Heart right ventricle (tissue), 16 donors: ENCODE measurements at regions not wholly inside any gene's neighbourhood (a gene's known extent, or its start where the extent isn't known, plus 50 kb on each side); places are given as distances from the start of the nearest gene placed in this dataset.

Experiments used
- ATAC-seq, 8 donors: fragments of 200-7000 bp; cut with Tn5 transposase; one replicate each; pipeline ENCODE4 v1.9.1; 2020; ENCODE audit warnings: mild to moderate bottlenecking in 8 of 8, moderate library complexity in 8 of 8, moderate number of reproducible peaks in 1 of 8
- DNase-seq, 2 donors: peaks; one replicate each; pipeline ENCODE4 v3.0.0-alpha.2; 2020
- H3K27ac ChIP-seq, 10 donors: fragments of 200-600 bp; sonication (generic) in 2 of 10; one replicate each; pipeline versions ENCODE4 v1.5.0 to v1.8.0; 2020 to 2022; ENCODE audit warnings: mild to moderate bottlenecking in 3 of 10
- H3K27me3 ChIP-seq, 7 donors: fragments of 200-600 bp; one replicate each; pipeline ENCODE4 v1.8.0; 2021 to 2022; ENCODE audit warnings: mild to moderate bottlenecking in 2 of 7
- H3K36me3 ChIP-seq, 9 donors: fragments of 200-600 bp; sonication (generic) in 1 of 9; one replicate each; pipeline versions ENCODE4 v1.5.0 to v1.8.0; 2020 to 2022; ENCODE audit warnings: mild to moderate bottlenecking in 2 of 9
- H3K4me1 ChIP-seq, 9 donors: fragments of 200-600 bp; sonication (generic) in 1 of 9; one replicate each; pipeline versions ENCODE4 v1.5.0 to v1.8.0; 2020 to 2022; ENCODE audit warnings: mild to moderate bottlenecking in 4 of 9
- H3K4me3 ChIP-seq, 10 donors: fragments of 200-600 bp; sonication (generic) in 2 of 10; one replicate each; pipeline versions ENCODE4 v1.5.0 to v1.8.0; 2020 to 2022; ENCODE audit warnings: mild to moderate bottlenecking in 7 of 10, moderate library complexity in 2 of 10
- H3K9me3 ChIP-seq, 11 donors: fragments of 200-600 bp in 10 of 11; sonication (generic) in 2 of 11; one replicate each; pipeline versions ENCODE4 v1.5.0 to v1.8.0; 2013 to 2022; ENCODE audit warnings: mild to moderate bottlenecking in 2 of 11, control low read depth in 1 of 11, moderate library complexity in 1 of 11
- CTCF ChIP-seq, 9 donors: fragments of 200-600 bp; sonication (generic) in 2 of 9; IDR thresholded peaks; one replicate each; pipeline versions ENCODE4 v1.5.0 to v1.8.0; 2021 to 2022; ENCODE audit warnings: antibody characterized with exemption in 9 of 9, mild to moderate bottlenecking in 5 of 9, moderate library complexity in 1 of 9
- WGBS, 2 donors: extraction: QIAGEN DNeasy Blood & Tissue Kit; methylation state at CpG; one replicate each; pipeline ENCODE4 v1.1.7; 2013; ENCODE audit warnings: inconsistent platforms in 1 of 2; 5-methylcytosine and 5-hydroxymethylcytosine counted together
- intact Hi-C, 10 donors: fragments of 100-400 bp; cut with DNase I; formaldehyde crosslinking; loops; one replicate each; pipeline versions ENCODE4 v1.11.1 to v1.14.2; 2022
- donor health status: Arrhythmogenic right ventricular cardiomyopathy.
- donor health status: ischemic (EF 13 %, LVEDD 7.1; RV severe dilation, severe dysfunction).
- donor health status: healthy with polysubstance abuse.
- donor health status: DM: no; HTN: yes; CAD: no.
- donor health status: DM: no; HTN: no; CAD: no.
- donor health status: ischemic (EF 25% LVEDD 6.9; RV normal size, moderate dysfunction).
- donor health status: ischemic (EF 25% LVEDD 5.7; RV mildly dilated, moderate dysfunction).
- donor health status: healthy.
- donor health status: DM: yes; HTN: yes; CAD: no.
- donor health status: Ischemic cardiomyopathy.
- donor health status: ischemic (EF 35%, LVEDD 5.7; RV mildly dilated, moderate dysfunction).
- donor health status: nonischemic (EF 11% LVEDD 7.7; RV severe dilation, severe dysfunction).
- donor health status: DM: yes; HTN: yes; CAD: no.
- donor health status: PGD.
- donor health status: ischemic (EF 29% LVEDD 5.4; RV normal size, mild dysfunction).
- donor health status: nonischemic (EF 23%, LVEDD 6.1; RV moderate dilation, normal function).

- Histone ChIP-seq H3K9me3 (no peaks in the 10 kb centered on the region), H3K27ac (no peak overlapping the region), H3K36me3 (no peaks in the 10 kb centered on the region), H3K27me3 (peaks cover 0 to 16% (median 0%) of the 10 kb centered on the region in 7 donors), H3K4me3 (no peak overlapping the region), H3K4me1 (no peaks in the 10 kb centered on the region)
- no peak for ATAC-seq
- DNase-seq, result no peak
- intact Hi-C loops, result no loop called here
- 89 to 93% methylated on average over 8 of the region's 8 CpGs for WGBS, 2 donors
- TF ChIP-seq CTCF (IDR thresholded peaks at IDR 0.05), result no peak
Observed at GRCh38 chr19:30154410-30154809, 212.4 kb downstream of the URI1 start.

- Histone ChIP-seq H3K27ac (no peak overlapping the region), H3K27me3 (peaks cover 0 to 16% (median 0%) of the 10 kb centered on the region in 7 donors), H3K36me3 (no peaks in the 10 kb centered on the region), H3K4me3 (no peak overlapping the region), H3K9me3 (no peaks in the 10 kb centered on the region), H3K4me1 (no peaks in the 10 kb centered on the region)
- no peak for DNase-seq
- intact Hi-C loops, result no loop called here
- ATAC-seq, result no peak
- no peak for TF ChIP-seq CTCF (IDR thresholded peaks at IDR 0.05)
- WGBS, 2 donors, result 78 to 79% methylated on average over 21 of the region's 21 CpGs
Observed at GRCh38 chr19:30155381-30156200, 213.6 kb downstream of the URI1 start.

GRCh38 chr19:30156646-30157045, 214.6 kb downstream of the URI1 start:
- no peaks in the 10 kb centered on the region for H3K9me3 ChIP-seq
- no peaks in the 10 kb centered on the region for H3K4me1 ChIP-seq
- no peak for ATAC-seq
- H3K4me3 ChIP-seq, result no peak overlapping the region
- no peak for DNase-seq
- peaks cover 0 to 16% (median 0%) of the 10 kb centered on the region in 7 donors for H3K27me3 ChIP-seq
- 92 to 94% methylated on average over 8 of the region's 8 CpGs for WGBS, 2 donors
- intact Hi-C loops, result no loop called here
- no peak for TF ChIP-seq CTCF (IDR thresholded peaks at IDR 0.05)
- H3K27ac ChIP-seq, result no peak overlapping the region
- H3K36me3 ChIP-seq, result no peaks in the 10 kb centered on the region

GRCh38 chr19:30158067-30158892, 213.9 kb upstream of the ZNF536 start:
- no peak overlapping the region for H3K4me3 ChIP-seq
- no peaks in the 10 kb centered on the region for H3K36me3 ChIP-seq
- ATAC-seq, result no peak
- peaks cover 0 to under 1% (median 0%) of the 10 kb centered on the region in 9 donors for H3K4me1 ChIP-seq
- no peak overlapping the region for H3K27ac ChIP-seq
- intact Hi-C loops, result no loop called here
- H3K27me3 ChIP-seq, result peaks cover 0 to 13% (median 0%) of the 10 kb centered on the region in 7 donors
- TF ChIP-seq CTCF (IDR thresholded peaks at IDR 0.05), result no peak
- DNase-seq, result no peak
- 84 to 87% methylated on average over 11 of the region's 11 CpGs for WGBS, 2 donors
- H3K9me3 ChIP-seq, result no peaks in the 10 kb centered on the region
